HG02885 (cell line): ENCODE measurements at regions not wholly inside any gene's neighbourhood (a gene's known extent, or its start where the extent isn't known, plus 50 kb on each side); places are given as distances from the start of the nearest gene placed in this dataset.

Experiments
- ATAC-seq: cut with Tn5 transposase; IDR thresholded peaks from one replicate; pipeline ENCODE4 v1.9.1; 2021; ENCODE audit warnings: mild to moderate bottlenecking; ENCODE audit not compliant: unreplicated experiment, poor library complexity

- ATAC-seq, result no peak
Measured at GRCh38 chr10:20970044-20970443, 72.9 kb upstream of the NEBL start.

DNA sequence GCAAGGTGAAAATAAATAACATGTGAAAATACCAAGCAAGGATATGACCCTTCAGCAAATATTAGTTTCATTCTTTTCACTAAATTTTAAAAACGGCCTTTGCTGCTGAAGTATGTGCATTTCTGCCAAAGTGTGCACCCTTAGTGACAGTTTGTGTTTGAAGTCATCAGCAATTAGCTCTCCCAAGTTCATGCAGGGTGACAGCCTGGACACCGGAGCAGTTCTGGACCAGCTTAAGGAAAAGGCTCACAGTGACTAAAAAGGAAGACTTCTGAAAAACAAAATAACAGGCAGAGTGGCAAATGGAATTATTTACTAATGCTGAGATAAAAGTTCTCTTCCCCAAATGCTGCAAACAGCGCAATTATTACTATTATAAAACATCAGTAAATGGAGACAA lies 69.3 kb upstream of the NEBL start:
- ATAC-seq, result no peak

- no peak for ATAC-seq
Measured at GRCh38 chr10:20963721-20964595, 66.8 kb upstream of the NEBL start.

GRCh38 chr10:20963056-20963455 lies 65.9 kb upstream of the NEBL start:
- ATAC-seq, result no peak

GRCh38 chr10:20962165-20962564 lies 65.1 kb upstream of the NEBL start:
- ATAC-seq, result no peak

DNA sequence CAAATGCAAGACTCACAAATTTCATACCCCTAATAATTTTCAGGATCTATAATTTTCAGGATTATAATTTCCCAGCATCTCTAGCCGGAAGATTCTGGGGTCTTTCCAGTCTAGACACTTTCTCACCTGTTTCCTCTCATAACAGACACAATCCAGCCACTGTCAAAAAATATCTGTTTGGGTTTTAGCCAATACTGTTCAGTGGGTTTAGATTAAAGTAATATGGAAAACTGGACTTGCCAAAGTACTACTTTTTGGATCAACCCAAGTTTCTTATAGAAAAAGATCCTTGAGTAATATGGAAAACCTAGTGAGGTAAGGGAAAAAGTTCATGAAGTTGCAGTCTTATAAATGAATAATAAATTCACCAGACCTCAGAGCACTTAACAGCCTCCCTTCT lies 62.1 kb upstream of the NEBL start:
- no peak for ATAC-seq

DNA sequence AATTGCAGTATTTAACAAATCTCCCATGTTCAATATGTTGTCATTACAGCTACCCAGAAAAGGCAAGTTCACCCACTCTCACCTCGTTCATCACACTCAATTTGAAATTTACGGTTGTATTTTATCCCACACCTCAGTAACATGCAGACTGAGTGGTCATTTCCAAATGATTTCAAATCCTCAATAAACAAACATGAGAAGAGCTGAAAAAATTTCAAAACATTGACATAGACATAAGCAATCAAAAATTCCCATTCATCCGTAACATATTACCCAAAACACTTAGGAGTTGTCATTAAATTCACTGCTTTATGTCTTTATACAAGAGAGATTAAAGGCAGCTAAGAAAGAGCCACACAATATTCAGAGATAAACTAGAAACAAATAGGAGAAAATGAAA lies 61.7 kb upstream of the NEBL start:
- ATAC-seq, result no peak

- ATAC-seq, result no peak
Measured at GRCh38 chr10:20958225-20958624, 61.1 kb upstream of the NEBL start.

GRCh38 chr10:20957744-20958143 lies 60.6 kb upstream of the NEBL start:
- ATAC-seq, result no peak

DNA sequence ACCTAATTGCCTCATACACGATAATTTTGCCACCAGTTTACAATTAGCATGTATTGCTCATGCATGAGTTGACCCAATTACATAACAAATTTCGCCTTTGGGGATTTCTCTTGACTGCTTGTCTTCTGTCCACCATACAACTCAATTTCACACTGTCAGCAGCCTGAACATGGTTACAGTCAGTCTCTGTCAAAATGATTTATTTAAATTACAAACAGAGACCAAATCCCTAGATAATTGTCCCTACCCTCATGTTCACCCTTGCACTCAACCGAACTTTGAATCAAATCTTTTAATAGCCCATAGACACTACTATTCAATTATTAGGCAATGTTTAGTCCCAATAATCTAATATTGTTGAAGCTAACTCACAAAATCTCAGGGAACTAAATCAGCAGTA lies 59.7 kb upstream of the NEBL start:
- ATAC-seq, result no peak

GRCh38 chr10:20955355-20955893 lies 58.3 kb upstream of the NEBL start:
- no peak for ATAC-seq

GRCh38 chr10:20954519-20954918 lies 57.4 kb upstream of the NEBL start:
- ATAC-seq, result no peak

GRCh38 chr10:20953120-20953519 lies 56.0 kb upstream of the NEBL start:
- no peak for ATAC-seq

GRCh38 chr10:20949967-20950366 lies 52.9 kb upstream of the NEBL start:
- no peak for ATAC-seq

GRCh38 chr10:20948686-20949327 lies 51.7 kb upstream of the NEBL start:
- ATAC-seq, result peak; percentile 78
